Non-pigmented ciliary epithelial cell (primary cell): ENCODE measurements at regions not wholly inside any gene's neighbourhood (a gene's known extent, or its start where the extent isn't known, plus 50 kb on each side); places are given as distances from the start of the nearest gene placed in this dataset.
A peak's percentile ranks its signal among the peaks of the same experiment; 100 is the strongest.
"Not testable (repeated sequence)": the region's sequence is repeated elsewhere in the genome, so short reads cannot be mapped to it uniquely, and the experiment has no call there.

ENCODE experiments used
- DNase-seq: peaks from one replicate; pipeline ENCODE4 v3.0.0-alpha.2; 2010; ENCODE audit warnings: low read depth

DNA sequence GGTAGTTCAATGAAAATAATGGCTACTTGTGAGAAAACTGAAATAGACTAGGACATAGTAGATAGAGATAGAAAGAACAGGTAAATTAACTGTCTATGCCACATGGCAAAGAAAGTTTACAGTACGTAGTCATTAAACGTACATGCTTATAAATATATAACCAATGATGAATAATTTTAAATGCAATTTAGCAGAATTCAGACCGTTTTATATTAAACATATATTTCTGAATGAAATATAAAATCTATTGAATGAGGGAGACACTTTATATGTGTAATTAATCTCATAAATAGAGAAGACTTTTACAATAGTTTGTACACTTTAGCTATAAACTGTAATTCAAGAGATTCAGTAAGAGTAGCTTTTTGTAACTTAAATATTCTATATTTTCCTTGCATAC, 124.4 kb upstream of the VPREB1 start:
- DNase-seq: no peak

DNA sequence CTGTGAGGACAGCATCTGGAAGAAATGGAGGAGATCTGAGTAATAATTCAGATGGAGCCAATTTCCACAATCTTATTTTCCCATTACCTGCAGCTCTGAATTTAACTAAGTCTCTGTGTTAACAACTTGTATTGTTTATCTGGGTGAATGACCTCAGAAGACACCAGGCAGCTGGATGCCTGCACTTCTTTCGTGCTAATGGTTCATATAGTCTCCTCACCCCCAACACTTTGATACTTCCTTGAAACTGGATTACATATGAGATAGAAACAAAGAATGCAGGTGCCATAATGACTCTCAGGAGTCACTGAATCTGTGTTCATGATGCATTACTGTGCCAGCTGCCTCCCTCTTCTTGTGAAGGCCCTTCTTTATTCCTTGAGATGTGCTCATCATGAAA, 125.6 kb upstream of the VPREB1 start:
- DNase-seq: no peak

DNA sequence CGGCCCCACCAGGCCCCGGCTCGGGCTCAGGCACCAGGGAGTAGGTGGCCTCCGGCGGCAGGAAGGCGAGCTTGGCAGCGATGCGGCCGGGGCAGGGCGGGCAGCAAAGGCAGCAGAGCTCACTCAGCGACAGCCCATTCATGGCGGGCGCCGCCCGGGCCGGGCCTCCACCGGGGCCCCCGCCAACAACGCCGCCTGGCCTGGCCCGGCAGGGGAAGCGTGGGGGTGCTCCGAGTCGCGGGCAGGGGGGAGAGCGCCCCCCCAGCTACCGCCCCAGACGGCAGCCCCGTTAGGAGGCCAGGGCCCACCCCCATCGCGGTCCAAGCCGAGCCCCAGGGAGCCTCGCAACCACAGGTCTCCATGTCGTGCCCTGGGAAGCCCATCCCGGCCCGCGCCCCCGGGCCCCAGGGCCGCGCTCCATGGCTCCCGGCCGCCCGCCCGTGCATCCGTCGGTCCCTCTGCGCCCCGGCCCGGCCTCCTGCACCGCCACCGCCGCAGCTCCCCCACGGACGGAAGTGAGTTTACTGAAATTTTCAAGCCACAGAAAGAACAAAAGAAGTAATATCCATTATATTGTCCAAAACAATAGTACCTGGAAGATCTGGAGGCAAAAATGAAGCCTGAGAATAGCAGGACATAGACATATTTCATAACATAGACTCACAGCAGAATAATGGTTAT, 126.6 kb upstream of the VPREB1 start:
- DNase-seq: not testable (repeated sequence)

DNA sequence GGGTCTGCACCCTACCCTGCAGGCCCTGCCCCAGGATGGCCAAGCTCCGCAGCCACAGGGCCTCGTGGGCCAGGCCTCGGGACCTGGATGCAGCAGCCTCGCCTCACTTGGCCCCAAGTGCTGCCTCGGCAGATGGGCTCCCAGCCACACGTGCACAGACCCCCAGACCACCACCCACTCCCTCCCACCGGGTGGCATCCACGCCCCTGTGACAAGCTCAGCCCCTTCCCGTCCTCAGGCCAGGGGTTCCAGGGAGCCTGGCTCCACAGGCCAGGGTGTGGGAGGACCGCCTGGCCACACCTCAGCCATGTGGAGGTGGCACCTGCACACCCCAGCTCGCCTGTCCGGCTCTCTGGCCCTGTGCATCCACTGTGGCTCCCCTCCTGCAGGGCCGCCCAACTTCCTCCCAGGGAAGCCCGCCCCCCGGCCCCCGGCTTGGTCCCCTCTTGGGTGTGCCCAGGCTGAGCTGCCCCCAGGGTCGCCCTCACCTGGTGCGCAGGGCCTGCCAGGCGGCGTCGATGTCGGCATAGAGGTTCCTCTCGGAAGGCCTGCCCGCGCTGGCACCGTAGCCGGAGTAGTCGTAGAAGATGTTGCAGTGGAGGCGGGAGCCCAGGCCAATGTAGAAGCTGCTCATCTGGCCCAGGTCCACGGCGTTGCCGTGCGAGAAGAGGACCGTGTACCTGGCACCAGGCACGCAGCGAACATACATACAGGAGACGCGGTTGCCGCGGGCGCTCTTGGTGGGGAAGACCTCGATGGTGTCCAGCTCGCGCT, 127.4 kb upstream of the VPREB1 start:
- DNase-seq: not testable (repeated sequence)

DNA sequence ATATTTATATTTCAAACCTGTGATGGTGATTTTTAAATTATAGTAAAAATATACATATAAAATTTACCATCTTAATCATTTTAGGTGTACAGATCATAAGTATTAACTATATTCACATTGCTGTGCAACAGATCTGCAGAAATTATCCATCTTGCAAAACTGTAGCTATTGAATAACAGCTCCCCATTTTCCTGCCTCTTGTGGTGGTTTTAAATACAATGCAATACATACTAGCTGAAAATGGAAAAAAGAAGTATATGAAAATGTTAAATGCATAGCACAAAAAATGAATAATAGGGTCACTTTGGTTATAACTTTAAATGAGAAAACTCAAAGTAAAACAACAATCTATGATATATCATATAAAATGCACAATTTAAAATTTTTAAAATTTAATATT, 130.9 kb upstream of the VPREB1 start:
- DNase-seq: no peak

DNA sequence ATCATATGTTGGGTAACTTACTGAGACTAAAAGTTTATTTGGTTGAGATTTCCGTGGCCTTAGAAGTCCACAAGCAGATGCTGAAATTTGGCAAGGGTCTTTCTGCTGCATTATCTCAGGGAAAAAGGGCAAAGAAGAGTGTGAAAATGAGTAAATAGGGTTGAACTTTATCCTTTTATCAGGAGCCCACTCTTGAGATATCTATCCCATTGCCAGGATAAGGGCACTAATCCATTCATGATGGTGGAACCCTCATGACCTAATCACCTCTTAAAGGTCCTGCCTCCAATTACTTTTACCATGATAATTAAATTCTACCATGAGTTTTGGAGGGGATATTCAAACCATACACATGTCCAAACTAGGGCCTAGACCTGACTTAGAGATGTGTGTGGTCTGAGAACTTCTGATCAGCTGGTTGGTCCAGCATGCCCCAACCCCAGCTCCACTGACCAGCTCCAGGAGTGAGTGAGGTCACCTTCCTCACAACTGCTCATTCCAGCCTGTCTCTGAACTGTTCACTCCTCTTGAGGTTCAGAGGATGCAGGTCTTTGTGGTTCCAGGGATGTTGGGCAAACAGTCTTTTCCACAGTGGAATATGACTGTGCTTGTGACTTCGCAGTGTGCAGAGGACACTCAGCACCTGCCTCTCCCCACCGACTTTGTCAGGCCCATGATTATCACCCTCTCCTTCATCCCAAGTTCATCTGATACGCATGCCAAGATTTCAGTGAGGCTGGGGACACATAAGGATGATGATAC, 130.1 kb upstream of the TOP3B start:
- no peak for DNase-seq

DNA sequence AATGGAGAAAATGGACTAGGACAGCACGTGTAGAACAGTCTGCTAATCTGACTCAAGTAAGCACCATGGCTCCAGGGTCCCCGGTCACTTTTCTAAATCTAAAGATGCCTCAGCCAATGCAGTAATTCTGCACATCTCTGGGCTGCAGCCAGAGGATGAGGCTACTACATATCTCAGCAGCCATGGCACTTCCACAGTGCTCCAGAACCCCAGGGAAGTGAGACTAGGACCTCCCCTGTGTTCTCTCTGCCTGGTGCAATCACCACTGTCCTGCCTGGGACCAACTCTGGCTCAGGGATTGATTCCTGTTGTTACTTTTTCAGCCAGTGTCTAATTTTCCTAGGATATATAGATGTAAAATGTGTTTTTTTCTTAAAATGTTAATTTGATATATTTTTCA, 129.4 kb upstream of the TOP3B start:
- DNase-seq: no peak

DNA sequence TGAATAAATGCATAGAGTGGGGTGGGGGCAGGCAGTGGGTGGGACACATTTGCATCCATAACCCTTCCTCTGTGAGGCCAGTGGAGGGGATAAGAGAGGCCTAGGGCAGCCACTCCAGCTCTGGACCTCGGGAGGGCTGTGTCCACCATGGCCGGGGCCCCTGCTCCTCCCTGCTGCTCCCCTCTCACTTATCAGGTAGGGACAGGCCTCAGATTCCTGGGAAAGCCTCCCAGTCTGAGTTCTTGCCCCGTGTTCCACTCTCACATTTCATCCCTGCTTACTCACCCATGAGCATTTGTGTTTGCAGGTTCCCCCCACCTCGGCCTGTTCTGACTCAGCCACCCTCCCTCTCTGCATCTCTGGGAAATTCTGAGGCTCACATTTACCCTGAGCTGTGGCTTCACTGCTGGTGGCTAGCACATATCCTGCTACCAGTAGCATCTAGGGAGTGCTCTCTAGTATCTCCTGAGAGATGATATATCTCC, 128.7 kb upstream of the TOP3B start:
- DNase-seq: peak; percentile 71

DNA sequence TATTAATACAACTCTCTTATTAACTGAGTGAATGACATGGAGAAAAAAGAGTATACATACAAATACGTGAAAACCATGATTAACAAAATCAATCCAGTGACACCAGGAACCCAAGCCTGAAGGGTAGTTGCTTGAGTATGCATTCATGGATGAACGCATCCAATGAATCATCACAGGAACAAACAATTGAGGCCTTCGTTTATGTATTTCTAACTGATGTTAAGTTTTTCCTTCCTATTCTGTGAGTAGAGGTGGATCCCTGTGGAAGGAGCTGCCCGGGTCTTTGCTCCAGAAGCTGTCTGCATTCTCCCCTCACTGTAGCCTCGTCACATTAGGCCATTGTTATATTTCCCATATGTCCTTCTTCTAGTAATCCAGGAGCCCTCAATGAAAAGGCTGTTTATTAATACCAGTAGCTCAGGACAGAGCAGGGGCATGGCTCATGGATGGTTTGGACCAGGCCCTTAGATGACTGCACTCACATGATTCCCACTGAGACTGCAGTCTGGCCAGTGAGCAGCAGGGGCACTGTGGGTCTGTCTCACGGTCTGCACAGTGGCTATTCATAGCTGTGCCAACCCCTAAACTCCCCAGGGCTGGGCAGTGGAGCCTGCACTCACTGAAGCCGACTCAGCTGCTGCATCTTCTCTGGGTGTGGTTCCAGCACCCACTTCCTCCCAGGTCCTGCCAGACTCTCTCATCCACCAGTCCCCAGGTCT, 128.1 kb upstream of the TOP3B start:
- peak; percentile 35 for DNase-seq

DNA sequence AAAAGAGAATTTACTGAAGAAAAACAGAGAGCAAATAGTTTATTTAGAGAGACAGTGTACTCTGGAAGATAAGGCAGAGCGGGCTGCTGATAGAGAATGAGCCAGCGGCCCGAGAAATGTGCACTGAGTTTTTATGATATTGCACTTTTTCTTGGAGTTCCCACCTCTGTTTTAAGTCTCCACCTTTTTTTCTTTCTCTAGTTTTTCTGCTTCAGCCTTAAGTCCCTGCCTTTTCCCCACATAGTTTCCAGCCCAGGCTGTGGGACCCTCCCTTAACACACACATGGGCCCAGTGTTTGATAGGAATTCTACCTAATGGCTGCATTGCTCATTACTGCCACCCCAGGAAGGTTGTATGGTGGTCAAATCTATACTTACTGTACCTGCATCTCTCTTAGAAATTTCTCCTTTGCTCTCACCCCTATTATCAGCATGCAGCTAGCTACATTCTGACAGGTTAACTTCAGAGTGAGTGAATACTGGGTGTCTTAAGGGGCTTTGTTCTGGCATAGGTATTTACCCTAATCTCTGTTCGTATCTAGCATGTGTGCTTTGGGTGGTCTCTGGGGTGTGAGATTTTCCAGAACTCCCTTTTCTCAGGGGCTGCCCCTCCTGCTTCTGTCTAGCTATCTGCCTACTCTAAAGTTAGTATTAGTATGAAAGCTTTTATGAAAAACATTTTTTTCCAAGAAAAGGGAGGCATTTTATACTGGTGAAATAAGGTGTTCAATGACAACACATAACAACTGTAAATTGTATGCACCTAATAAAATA, 127.3 kb upstream of the TOP3B start:
- DNase-seq: no peak

DNA sequence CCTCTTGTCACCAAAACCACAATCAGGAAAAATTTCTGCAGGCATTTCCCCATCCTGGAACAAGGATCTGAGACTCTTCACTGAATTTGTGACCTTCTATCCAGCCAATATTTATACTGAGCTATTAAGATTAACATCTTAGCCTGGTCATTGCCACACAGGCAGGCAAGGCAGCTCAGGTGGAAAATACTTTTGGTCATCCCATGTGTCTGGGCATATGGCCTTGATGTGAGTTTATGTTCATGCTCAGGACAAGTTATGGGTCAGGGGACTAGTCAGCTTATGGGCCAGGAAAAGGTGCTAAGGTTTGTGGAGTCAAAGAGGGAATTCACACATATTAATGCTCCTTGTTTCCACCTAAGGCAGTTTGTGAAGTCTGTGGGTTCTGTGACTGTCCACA, 124.3 kb upstream of the TOP3B start:
- DNase-seq: no peak

DNA sequence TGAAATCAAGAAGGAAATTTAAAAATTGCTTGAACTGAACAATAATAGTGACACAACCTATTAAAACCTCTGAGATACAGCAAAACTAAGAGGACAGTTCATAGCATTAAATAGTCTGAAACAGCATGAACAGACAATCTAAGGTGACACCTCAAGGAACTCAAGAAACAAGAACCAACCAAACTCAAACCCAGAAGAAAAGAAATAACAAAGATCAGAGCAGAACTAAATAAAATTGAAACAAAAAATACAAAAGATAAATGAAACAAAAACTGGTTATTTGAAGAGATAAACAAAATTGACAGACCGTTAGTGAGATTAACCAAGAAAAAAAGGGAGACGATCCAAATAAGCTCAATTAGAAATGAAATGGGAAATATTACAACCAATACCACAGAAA, 122.8 kb upstream of the TOP3B start:
- no peak for DNase-seq

DNA sequence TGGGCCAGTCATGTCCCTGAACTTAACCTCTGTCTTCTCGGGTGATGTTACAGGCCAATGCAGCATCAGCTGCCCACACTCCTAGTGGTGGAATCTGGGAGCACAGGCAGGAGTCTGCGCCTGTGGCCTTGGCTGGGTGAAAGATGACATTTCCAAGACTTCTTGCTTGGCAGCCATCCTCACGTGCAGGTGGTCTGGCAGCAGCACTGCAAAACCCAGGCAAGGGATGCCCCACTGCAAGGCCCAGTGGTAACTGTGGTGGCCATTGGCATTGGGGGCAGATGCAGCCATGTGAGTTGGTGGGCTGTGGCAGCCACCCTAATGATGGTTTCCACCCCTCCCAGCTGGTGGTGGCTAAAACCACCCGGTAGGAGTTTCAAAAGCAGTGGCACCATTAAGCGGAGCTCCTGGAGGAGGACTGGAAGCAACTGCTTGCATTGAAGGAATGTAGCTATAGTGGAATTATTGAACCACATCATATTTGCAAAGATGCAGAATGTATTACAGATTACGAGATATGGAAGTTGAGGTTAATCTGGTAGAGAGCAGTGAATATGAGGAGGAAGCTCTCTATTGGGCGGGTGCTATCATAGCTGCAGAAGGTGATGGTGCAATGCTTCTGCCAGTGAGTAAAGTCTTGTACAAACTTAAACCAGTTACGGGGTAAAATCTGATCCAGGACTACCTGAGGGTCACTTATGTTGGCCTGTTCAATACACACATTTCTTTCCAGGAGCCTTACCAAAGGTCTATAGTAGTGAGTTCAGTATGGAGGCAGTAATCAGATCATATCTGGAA, 120.7 kb upstream of the TOP3B start:
- DNase-seq: no peak

DNA sequence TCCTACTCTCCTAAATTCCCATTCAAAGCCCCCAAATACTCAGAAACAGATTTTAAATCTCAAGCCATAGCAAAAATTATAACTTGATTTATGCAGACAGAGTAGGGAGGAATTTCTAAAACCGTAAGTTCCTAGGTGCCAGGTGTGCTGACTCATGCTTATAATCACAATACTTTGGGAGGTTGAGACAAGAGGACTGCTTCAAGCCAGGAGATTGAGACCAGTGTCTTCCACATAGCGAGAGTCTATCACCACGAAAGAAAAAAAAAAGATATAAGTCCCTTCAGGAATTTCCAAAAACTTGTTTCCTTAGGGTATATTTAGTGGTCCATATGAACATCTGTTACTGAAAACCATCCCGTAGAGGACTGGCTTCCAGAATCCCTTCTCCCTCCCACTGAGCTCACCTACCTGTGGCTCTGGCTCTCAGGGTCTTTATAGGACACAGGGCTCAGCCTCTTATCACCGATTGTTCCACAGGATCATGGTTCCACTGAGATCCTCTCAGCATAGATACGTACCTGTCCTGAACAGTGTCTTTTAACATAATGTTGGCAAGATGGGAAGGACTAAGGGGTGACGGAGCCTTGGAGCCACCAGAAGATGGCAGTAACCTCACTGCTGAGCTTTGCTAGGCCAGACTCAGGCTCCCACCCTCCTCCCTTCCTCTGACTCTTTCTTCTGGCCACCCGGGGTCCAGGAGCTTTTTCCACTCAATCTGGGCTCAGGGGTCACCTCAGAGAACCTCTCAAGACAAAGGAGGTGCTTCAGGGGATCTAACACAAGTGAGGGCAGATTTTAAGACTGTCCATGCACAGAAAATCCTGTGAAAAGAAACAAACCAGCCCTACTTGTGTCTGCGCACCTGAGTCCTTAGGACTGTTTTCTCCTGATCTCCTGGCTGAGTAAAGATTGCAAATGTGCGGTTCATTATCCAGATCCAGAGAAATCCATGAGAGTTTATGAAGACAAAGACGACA, 117.5 kb upstream of the TOP3B start:
- DNase-seq: no peak

DNA sequence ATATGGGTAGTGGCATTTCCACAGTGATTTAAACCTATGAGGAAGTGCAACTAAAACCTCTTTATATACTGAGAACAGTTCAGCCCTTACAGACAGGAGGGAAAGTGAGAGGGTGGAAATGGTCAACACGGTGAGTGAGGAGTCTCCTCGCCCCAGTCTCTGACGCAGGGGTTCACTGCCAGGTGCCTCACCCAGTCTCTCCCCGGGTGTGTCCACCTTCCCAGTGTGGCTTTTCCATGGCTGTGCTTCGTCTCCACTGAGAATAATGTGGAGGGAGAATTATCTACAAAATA, 116.6 kb upstream of the TOP3B start:
- no peak for DNase-seq

DNA sequence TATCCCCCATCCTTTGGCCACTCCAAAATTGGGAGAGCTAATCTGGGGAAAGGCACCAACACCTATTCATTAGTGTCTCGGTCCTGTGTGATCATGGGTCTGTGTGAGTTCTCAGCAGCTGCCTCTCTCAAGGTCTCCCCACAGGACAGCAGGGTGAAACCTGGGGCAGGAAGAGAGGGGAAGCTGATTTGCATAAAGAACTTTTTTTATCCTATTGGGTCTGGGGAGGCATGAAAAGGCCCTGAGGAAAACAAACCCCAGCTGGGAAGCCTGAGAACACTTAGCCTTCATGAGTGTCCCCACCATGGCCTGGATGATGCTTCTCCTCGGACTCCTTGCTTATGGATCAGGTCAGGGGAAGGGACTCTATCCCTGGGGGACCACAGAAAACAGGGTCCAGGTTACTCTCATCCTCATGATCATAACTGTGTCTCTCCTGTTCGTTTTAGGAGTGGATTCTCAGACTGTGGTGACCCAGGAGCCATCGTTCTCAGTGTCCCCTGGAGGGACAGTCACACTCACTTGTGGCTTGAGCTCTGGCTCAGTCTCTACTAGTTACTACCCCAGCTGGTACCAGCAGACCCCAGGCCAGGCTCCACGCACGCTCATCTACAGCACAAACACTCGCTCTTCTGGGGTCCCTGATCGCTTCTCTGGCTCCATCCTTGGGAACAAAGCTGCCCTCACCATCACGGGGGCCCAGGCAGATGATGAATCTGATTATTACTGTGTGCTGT, 116.0 kb upstream of the TOP3B start:
- DNase-seq: no peak

DNA sequence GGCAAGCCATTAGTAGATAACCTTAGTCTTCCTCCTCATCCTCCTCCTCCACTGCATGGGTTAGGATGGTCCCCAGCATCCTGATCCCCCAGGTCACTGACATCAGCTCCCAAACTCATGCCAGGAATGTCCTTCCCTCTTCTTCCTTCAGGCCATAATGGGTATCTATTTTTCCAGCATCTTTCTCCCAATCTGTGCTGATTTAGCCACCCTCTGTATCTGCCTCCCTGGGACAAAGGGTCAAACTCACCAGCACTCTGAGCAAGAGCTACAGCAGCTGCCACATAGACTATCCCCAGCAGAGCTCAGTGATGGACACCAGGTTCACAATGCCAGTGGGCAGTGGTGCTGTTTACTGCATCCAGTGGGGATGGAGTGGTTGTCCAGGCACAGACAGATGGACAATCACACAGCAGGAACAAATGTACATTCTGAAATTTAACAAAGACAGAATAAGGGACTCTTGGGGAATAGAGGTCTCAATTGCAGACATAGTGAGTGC, 115.2 kb upstream of the TOP3B start:
- no peak for DNase-seq

DNA sequence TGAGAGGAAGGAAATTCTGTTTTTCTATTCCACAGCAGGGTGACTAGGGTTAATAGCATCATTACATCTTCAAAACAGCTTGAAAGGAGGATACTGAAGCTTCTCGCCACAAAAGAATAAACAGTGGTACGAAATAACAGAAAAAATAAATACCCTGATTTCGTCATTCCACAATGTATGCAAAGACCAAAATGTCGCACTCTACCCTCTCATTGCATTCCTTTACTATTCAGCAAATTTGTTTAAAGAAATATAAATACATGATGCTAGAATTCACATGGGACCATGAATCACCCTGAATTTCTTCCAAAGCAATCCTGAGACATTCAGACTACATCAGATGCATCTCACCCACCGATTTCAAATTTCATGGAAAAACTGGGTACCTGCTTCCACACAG, 112.3 kb upstream of the TOP3B start:
- no peak for DNase-seq

DNA sequence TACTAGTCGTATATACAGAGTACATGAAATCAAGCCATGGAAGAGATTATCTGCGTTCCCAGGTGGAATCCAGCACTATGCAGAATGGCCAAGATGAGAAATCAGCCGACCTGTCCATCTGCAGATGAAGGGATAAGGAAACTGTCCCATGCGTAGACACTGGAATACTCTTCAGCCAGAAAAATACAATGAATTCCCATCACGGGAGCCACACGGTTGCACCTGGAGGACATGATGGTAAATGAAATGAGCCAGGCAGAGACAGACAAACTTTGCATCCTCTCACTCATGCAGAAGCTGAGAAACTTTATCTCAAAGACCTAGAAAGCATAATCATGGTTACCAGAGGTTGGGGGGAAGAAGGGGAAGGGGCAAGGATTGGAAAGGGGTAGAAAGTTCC, 111.9 kb upstream of the TOP3B start:
- DNase-seq: no peak
